ENCODE measurements at regions not wholly inside any gene's neighbourhood (a gene's known extent, or its start where the extent isn't known, plus 50 kb on each side); places are given as distances from the start of the nearest gene placed in this dataset.

DNA sequence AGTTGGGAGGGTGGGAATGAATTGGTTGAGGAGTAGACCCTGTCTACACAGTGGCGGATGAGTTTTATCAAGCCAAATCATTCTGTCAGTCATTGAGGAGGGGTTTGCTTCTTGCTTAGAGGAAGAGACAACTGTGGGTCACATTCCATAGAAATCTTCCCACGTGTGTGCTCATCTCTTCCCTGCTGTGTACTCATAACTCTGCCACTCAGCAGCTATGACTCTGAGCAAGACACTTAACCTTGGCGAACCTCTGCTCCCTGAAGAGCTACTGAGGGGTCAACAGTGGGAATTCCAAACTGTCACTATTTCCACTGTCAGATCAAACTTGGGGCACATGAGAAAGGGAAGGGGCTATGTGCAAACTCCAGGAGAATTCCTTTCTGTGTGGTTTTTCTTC is 72.6 kb upstream of the COX10 start:
- Histone ChIP-seq H3K4me1 (ENCODE audit: control insufficient read depth in 1 of 2, insufficient read depth in 2 of 2, low read length in 2 of 2) (no peaks in the 10 kb centered on the region), H3K27me3 (ENCODE audit: insufficient read depth, low read length) (no peaks in the 10 kb centered on the region), H3K79me1 (ENCODE audit: low read length) (no peaks in the 10 kb centered on the region), H3K36me3 (ENCODE audit: control insufficient read depth in 1 of 2, insufficient read depth in 2 of 2, low read length in 2 of 2) (no peaks in the 10 kb centered on the region), H3K79me2 (ENCODE audit: control insufficient read depth, insufficient read depth, low read length, poor library complexity) (no peaks in the 10 kb centered on the region), H4K8ac (ENCODE audit: low read depth, low read length) (no peak overlapping the region), H3K18ac (ENCODE audit: low read length) (no peak overlapping the region), H3K9me3 (ENCODE audit: insufficient read depth, low read depth, low read length) (no peaks in the 10 kb centered on the region), H3K27ac (ENCODE audit: low read depth, low read length) (no peak overlapping the region), H3K14ac (ENCODE audit: low read length) (no peak overlapping the region), H4K12ac (ENCODE audit: low read depth, low read length) (no peak overlapping the region), H3K4me3 (ENCODE audit: low read depth, low read length) (no peak overlapping the region), H3K4ac (ENCODE audit: low read depth, low read length) (no peak overlapping the region), H4K91ac (ENCODE audit: low read depth, low read length) (no peak overlapping the region), H2BK12ac (ENCODE audit: low read length) (no peak overlapping the region), H2AFZ (ENCODE audit: insufficient read depth, low read length, poor library complexity) (no peak overlapping the region), H2BK120ac (ENCODE audit: insufficient read depth, low read length, poor library complexity) (no peak overlapping the region), H2AK5ac (ENCODE audit: low read length) (no peak overlapping the region), H3K23ac (ENCODE audit: low read length) (no peak overlapping the region), H2BK5ac (ENCODE audit: low read depth, low read length, poor library complexity) (no peak overlapping the region), H3K9ac (ENCODE audit: low read length) (no peak overlapping the region), H3K4me2 (ENCODE audit: low read length) (no peak overlapping the region)
- no peak for DNase-seq
- no CpG with 5 or more reads among the region's 3 CpGs for WGBS (ENCODE audit: extremely low coverage, insufficient coverage, insufficient read length)

GRCh38 chr17:14004927-14005620 is 64.2 kb upstream of the COX10 start:
- DNase-seq: peak in 1 of 2 donors; percentile 38
- Histone ChIP-seq H4K8ac (ENCODE audit: low read depth, low read length) (no peak overlapping the region), H3K4me3 (ENCODE audit: low read depth, low read length) (no peak overlapping the region), H2BK5ac (ENCODE audit: low read depth, low read length, poor library complexity) (no peak overlapping the region), H3K23ac (ENCODE audit: low read length) (no peak overlapping the region), H3K4me1 (ENCODE audit: control insufficient read depth in 1 of 2, insufficient read depth in 2 of 2, low read length in 2 of 2) (no peaks in the 10 kb centered on the region), H3K27ac (ENCODE audit: low read depth, low read length) (no peak overlapping the region), H2AFZ (ENCODE audit: insufficient read depth, low read length, poor library complexity) (no peak overlapping the region), H2AK5ac (ENCODE audit: low read length) (no peak overlapping the region), H3K14ac (ENCODE audit: low read length) (no peak overlapping the region), H2BK12ac (ENCODE audit: low read length) (no peak overlapping the region), H3K79me1 (ENCODE audit: low read length) (no peaks in the 10 kb centered on the region), H3K36me3 (ENCODE audit: control insufficient read depth in 1 of 2, insufficient read depth in 2 of 2, low read length in 2 of 2) (no peaks in the 10 kb centered on the region), H3K27me3 (ENCODE audit: insufficient read depth, low read length) (no peaks in the 10 kb centered on the region), H3K79me2 (ENCODE audit: control insufficient read depth, insufficient read depth, low read length, poor library complexity) (no peaks in the 10 kb centered on the region), H4K91ac (ENCODE audit: low read depth, low read length) (no peak overlapping the region), H3K18ac (ENCODE audit: low read length) (no peak overlapping the region), H3K4me2 (ENCODE audit: low read length) (no peak overlapping the region), H4K12ac (ENCODE audit: low read depth, low read length) (no peak overlapping the region), H3K9me3 (ENCODE audit: insufficient read depth, low read depth, low read length) (no peaks in the 10 kb centered on the region), H3K4ac (ENCODE audit: low read depth, low read length) (no peak overlapping the region), H2BK120ac (ENCODE audit: insufficient read depth, low read length, poor library complexity) (no peak overlapping the region), H3K9ac (ENCODE audit: low read length) (no peak overlapping the region)
- no CpG with 5 or more reads among the region's 2 CpGs for WGBS (ENCODE audit: extremely low coverage, insufficient coverage, insufficient read length)

DNA sequence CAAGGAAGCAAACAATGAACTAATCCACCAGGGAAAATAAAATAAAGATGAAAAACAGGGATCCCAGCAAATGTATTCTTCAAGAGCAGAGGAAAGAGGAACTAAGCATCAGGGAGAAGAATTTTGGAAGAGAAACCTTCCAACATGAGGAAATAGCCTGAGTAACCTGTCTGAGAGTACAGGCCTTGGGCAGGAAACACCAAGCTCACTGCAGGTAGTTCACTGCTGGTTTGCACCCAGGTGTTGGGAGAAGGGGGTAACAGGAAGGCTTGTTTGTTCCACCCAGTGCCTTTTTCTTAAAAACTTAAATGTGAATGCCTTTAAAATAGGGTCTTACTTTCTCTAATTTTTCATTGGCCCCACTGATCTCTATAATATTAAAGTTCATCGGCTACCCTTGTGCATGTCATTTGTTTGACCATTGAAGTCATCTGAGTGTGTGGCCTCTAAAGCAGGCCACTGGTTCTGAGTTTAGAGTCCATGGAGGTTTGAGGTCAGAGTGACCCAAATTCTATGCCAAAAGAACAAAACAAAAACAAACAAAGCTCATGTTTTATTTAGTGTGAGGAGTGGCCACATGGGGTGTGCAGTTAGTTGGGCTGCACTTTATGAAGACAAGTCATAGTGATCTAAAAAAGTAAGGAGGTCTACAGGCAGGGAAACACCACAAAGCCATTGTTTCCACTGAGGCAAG is 62.9 kb upstream of the COX10 start:
- no peak overlapping the region for H3K27ac ChIP-seq (ENCODE audit: low read depth, low read length)
- H3K18ac ChIP-seq (ENCODE audit: low read length): no peak overlapping the region
- no peak overlapping the region for H2BK5ac ChIP-seq (ENCODE audit: low read depth, low read length, poor library complexity)
- no peak overlapping the region for H2BK12ac ChIP-seq (ENCODE audit: low read length)
- H3K4ac ChIP-seq (ENCODE audit: low read depth, low read length): no peak overlapping the region
- no peaks in the 10 kb centered on the region for H3K79me2 ChIP-seq (ENCODE audit: control insufficient read depth, insufficient read depth, low read length, poor library complexity)
- no peaks in the 10 kb centered on the region for H3K36me3 ChIP-seq (ENCODE audit: control insufficient read depth in 1 of 2, insufficient read depth in 2 of 2, low read length in 2 of 2)
- no peak overlapping the region for H3K23ac ChIP-seq (ENCODE audit: low read length)
- no peaks in the 10 kb centered on the region for H3K4me1 ChIP-seq (ENCODE audit: control insufficient read depth in 1 of 2, insufficient read depth in 2 of 2, low read length in 2 of 2)
- H3K9me3 ChIP-seq (ENCODE audit: insufficient read depth, low read depth, low read length): no peaks in the 10 kb centered on the region
- H4K91ac ChIP-seq (ENCODE audit: low read depth, low read length): no peak overlapping the region
- no peak overlapping the region for H3K4me3 ChIP-seq (ENCODE audit: low read depth, low read length)
- WGBS (ENCODE audit: extremely low coverage, insufficient coverage, insufficient read length): no CpG with 5 or more reads among the region's 1 CpG
- H2AK5ac ChIP-seq (ENCODE audit: low read length): no peak overlapping the region
- H3K79me1 ChIP-seq (ENCODE audit: low read length): no peaks in the 10 kb centered on the region
- H3K14ac ChIP-seq (ENCODE audit: low read length): no peak overlapping the region
- H3K27me3 ChIP-seq (ENCODE audit: insufficient read depth, low read length): no peaks in the 10 kb centered on the region
- H4K8ac ChIP-seq (ENCODE audit: low read depth, low read length): no peak overlapping the region
- H3K9ac ChIP-seq (ENCODE audit: low read length): no peak overlapping the region
- H2BK120ac ChIP-seq (ENCODE audit: insufficient read depth, low read length, poor library complexity): no peak overlapping the region
- DNase-seq: no peak
- H4K12ac ChIP-seq (ENCODE audit: low read depth, low read length): no peak overlapping the region
- no peak overlapping the region for H3K4me2 ChIP-seq (ENCODE audit: low read length)
- no peak overlapping the region for H2AFZ ChIP-seq (ENCODE audit: insufficient read depth, low read length, poor library complexity)

- no peak overlapping the region for H2BK5ac ChIP-seq (ENCODE audit: low read depth, low read length, poor library complexity)
- no peak overlapping the region for H3K4me2 ChIP-seq (ENCODE audit: low read length)
- no peak overlapping the region for H2AFZ ChIP-seq (ENCODE audit: insufficient read depth, low read length, poor library complexity)
- no peaks in the 10 kb centered on the region for H3K4me1 ChIP-seq (ENCODE audit: control insufficient read depth in 1 of 2, insufficient read depth in 2 of 2, low read length in 2 of 2)
- H3K27ac ChIP-seq (ENCODE audit: low read depth, low read length): no peak overlapping the region
- no peak for DNase-seq
- H3K4ac ChIP-seq (ENCODE audit: low read depth, low read length): no peak overlapping the region
- no peaks in the 10 kb centered on the region for H3K9me3 ChIP-seq (ENCODE audit: insufficient read depth, low read depth, low read length)
- H3K18ac ChIP-seq (ENCODE audit: low read length): no peak overlapping the region
- no peak overlapping the region for H3K14ac ChIP-seq (ENCODE audit: low read length)
- H2BK12ac ChIP-seq (ENCODE audit: low read length): no peak overlapping the region
- no peak overlapping the region for H4K91ac ChIP-seq (ENCODE audit: low read depth, low read length)
- WGBS (ENCODE audit: extremely low coverage, insufficient coverage, insufficient read length): no CpG with 5 or more reads among the region's 2 CpGs
- no peak overlapping the region for H4K12ac ChIP-seq (ENCODE audit: low read depth, low read length)
- H3K79me1 ChIP-seq (ENCODE audit: low read length): no peaks in the 10 kb centered on the region
- H3K9ac ChIP-seq (ENCODE audit: low read length): no peak overlapping the region
- no peak overlapping the region for H3K23ac ChIP-seq (ENCODE audit: low read length)
- H4K8ac ChIP-seq (ENCODE audit: low read depth, low read length): no peak overlapping the region
- H3K79me2 ChIP-seq (ENCODE audit: control insufficient read depth, insufficient read depth, low read length, poor library complexity): no peaks in the 10 kb centered on the region
- H3K27me3 ChIP-seq (ENCODE audit: insufficient read depth, low read length): no peaks in the 10 kb centered on the region
- H2BK120ac ChIP-seq (ENCODE audit: insufficient read depth, low read length, poor library complexity): no peak overlapping the region
- no peak overlapping the region for H3K4me3 ChIP-seq (ENCODE audit: low read depth, low read length)
- no peak overlapping the region for H2AK5ac ChIP-seq (ENCODE audit: low read length)
- H3K36me3 ChIP-seq (ENCODE audit: control insufficient read depth in 1 of 2, insufficient read depth in 2 of 2, low read length in 2 of 2): no peaks in the 10 kb centered on the region
Observed at GRCh38 chr17:14007951-14008350, 61.4 kb upstream of the COX10 start.

Measured in trophoblast cell (in vitro differentiated cells and primary cell).